K562 (cell line): ENCODE measurements at regions not wholly inside any gene's neighbourhood (a gene's known extent, or its start where the extent isn't known, plus 50 kb on each side); places are given as distances from the start of the nearest gene placed in this dataset.

ENCODE experiments used
- ATAC-seq: fragments of 200-7000 bp; cut with Tn5 transposase; 3 replicates; pipeline ENCODE4 v1.9.1; 2020; ENCODE audit warnings: moderate library complexity
- BruUV-seq: library from RNA; stranded (reverse); fragments of 400-500 nt; replicated peaks from 2 replicates; lab custom pipeline; 2021; lab: Mats Ljungman, UMichigan
- CTCF ChIA-PET: fragments of 300-600 bp; formaldehyde crosslinking; extraction: SDS; loops from one replicate; lab custom pipeline; 2021; ENCODE audit warnings: low intra/inter-chr PET ratio; lab: Yijun Ruan, JAX
- POLR2A ChIA-PET: fragments of 300-600, 350-650 bp; sonication (Branson Sonifier 250); formaldehyde crosslinking; extraction: SDS; loops from one replicate; lab custom pipeline; 2021; ENCODE audit warnings: antibody characterized with exemption, inconsistent platforms; lab: Yijun Ruan, JAX
- DNase-seq, 4 experiments: peaks; one replicate each; pipeline versions ENCODE4 v3.0.0 to v3.0.0-alpha.2; 2011 to 2018; ENCODE audit warnings: low spot score in 3 of 4, mixed read lengths in 3 of 4; ENCODE audit errors: extremely low read depth in 1 of 4
- FAIRE-seq: peaks from 2 replicates; lab custom pipeline; 2011; peaks lifted over from hg19 to GRCh38; lab: Jason Lieb, UNC
- H2AFZ ChIP-seq: 2 replicates; pipeline ENCODE4 v1.6.0; 2011; ENCODE audit warnings: low read depth, low read length, control low read depth, inconsistent platforms
- H3K27ac ChIP-seq: fragments of 200-600 bp; 3 replicates; pipeline ENCODE4 v1.8.0; 2011; ENCODE audit warnings: low read depth, mild to moderate bottlenecking, control low read depth, inconsistent platforms, low read length, moderate library complexity, mixed read lengths; ENCODE audit errors: extremely low read depth
- H3K27me3 ChIP-seq, 2 experiments: fragments of 300-600 bp in 1 of 2; 2 replicates in 1 of 2; 3 replicates in 1 of 2; pipeline versions ENCODE4 v1.6.0 to v1.8.0; 2011; ENCODE audit warnings: inconsistent platforms in 2 of 2, low read length in 2 of 2, mild to moderate bottlenecking in 1 of 2, mixed read lengths in 1 of 2, moderate library complexity in 1 of 2; ENCODE audit not compliant: control insufficient read depth in 2 of 2, insufficient read depth in 2 of 2
- H3K36me3 ChIP-seq: fragments of 300-600 bp; 3 replicates; pipeline ENCODE4 v1.8.0; 2011; ENCODE audit warnings: mild to moderate bottlenecking, low read length, inconsistent platforms; ENCODE audit not compliant: control insufficient read depth, insufficient read depth
- H3K4me1 ChIP-seq, 2 experiments: fragments of 200-600 bp in 1 of 2; replicated peaks in 1 of 2; 2 replicates in 1 of 2; 3 replicates in 1 of 2; pipeline versions ENCODE4 v1.5.1 to v1.8.0; 2011; ENCODE audit warnings: inconsistent platforms in 2 of 2, low read length in 2 of 2, mild to moderate bottlenecking in 1 of 2, mixed read lengths in 1 of 2, moderate library complexity in 1 of 2; ENCODE audit not compliant: control insufficient read depth in 2 of 2, insufficient read depth in 2 of 2
- H3K4me2 ChIP-seq: 2 replicates; pipeline ENCODE4 v1.6.1; 2011; ENCODE audit warnings: low read length, control low read depth, inconsistent platforms, mixed read lengths; ENCODE audit not compliant: insufficient read depth
- H3K4me3 ChIP-seq: fragments of 200-600 bp; sonication (generic), shearing (Covaris generic); 2 replicates; pipeline ENCODE4 v1.5.1; 2016; ENCODE audit warnings: control low read depth, inconsistent platforms
- H3K79me2 ChIP-seq: fragments of 200-600 bp; 3 replicates; pipeline ENCODE4 v1.8.0; 2011; ENCODE audit warnings: low read length, inconsistent platforms; ENCODE audit not compliant: control insufficient read depth, insufficient read depth
- H3K9ac ChIP-seq, 2 experiments: 2 replicates each; pipeline versions ENCODE4 v1.6.0 to v1.6.1; 2011; ENCODE audit warnings: low read depth in 2 of 2, low read length in 2 of 2, control low read depth in 1 of 2, inconsistent platforms in 1 of 2, mild to moderate bottlenecking in 1 of 2, mixed read lengths in 1 of 2; ENCODE audit not compliant: insufficient read depth in 1 of 2
- H3K9me1 ChIP-seq: one replicate; pipeline ENCODE4 v1.6.0; 2011; ENCODE audit warnings: inconsistent platforms, mild to moderate bottlenecking, low read length, moderate library complexity; ENCODE audit not compliant: control insufficient read depth, insufficient read depth
- H3K9me3 ChIP-seq: replicated peaks from 2 replicates; pipeline ENCODE4 v1.5.1; 2011; ENCODE audit warnings: low read depth, low read length, inconsistent platforms; ENCODE audit not compliant: control insufficient read depth, insufficient read depth
- H4K20me1 ChIP-seq: replicated peaks from 2 replicates; pipeline ENCODE4 v1.6.1; 2011; ENCODE audit warnings: low read length, inconsistent platforms, mixed read lengths; ENCODE audit not compliant: control insufficient read depth, insufficient read depth
- CREB1 ChIP-seq, 2 experiments: sonication (generic) in 1 of 2; formaldehyde crosslinking in 1 of 2; IDR thresholded peaks; 2 replicates each; pipeline versions ENCODE4 v1.6.1 to v1.8.0; 2012 to 2022; ENCODE audit warnings: inconsistent platforms in 1 of 2, mild to moderate bottlenecking in 1 of 2, missing genetic modification reagents in 1 of 2, moderate library complexity in 1 of 2
- ILK ChIP-seq: fragments of 450-650 bp; IDR thresholded peaks from 2 replicates; pipeline ENCODE4 v1.6.1; 2016; ENCODE audit warnings: missing genetic modification characterization, low read depth, mild to moderate bottlenecking, missing compliant biosample characterization, moderate library complexity, borderline replicate concordance
- KDM1A ChIP-seq, 2 experiments: fragments of 450-650 bp; IDR thresholded peaks; 2 replicates each; pipeline ENCODE4 v1.6.1; 2016; ENCODE audit warnings: mild to moderate bottlenecking in 2 of 2
- NFATC3 ChIP-seq: fragments of 450-650 bp; IDR thresholded peaks from 2 replicates; pipeline ENCODE4 v1.6.1; 2017; ENCODE audit warnings: mild to moderate bottlenecking
- PATZ1 ChIP-seq: fragments of 250-450 bp; sonication (Bioruptor Pico); IDR thresholded peaks from 2 replicates; pipeline ENCODE4 v1.5.0; 2020; ENCODE audit warnings: mild to moderate bottlenecking, borderline replicate concordance
- SMARCC2 ChIP-seq: fragments of 450-650 bp; IDR thresholded peaks from 2 replicates; pipeline ENCODE4 v1.6.1; 2017; ENCODE audit warnings: antibody characterized with exemption, moderate library complexity, mild to moderate bottlenecking, low read depth
- TSC22D4 ChIP-seq: fragments of 450-650 bp; IDR thresholded peaks from 2 replicates; pipeline ENCODE4 v1.6.1; 2016; ENCODE audit warnings: missing genetic modification characterization, missing biosample characterization, control low read depth
- ZNF41 ChIP-seq: fragments of 250-450 bp; sonication (Bioruptor Pico); conservative IDR thresholded peaks from 2 replicates; pipeline ENCODE4 v1.4.0; 2020; ENCODE audit warnings: mild to moderate bottlenecking
- ZNF79 ChIP-seq: fragments of 250-450 bp; sonication (Bioruptor Pico); IDR thresholded peaks from 2 replicates; pipeline ENCODE4 v1.4.0; 2020; ENCODE audit warnings: low read depth, mild to moderate bottlenecking, moderate library complexity
- WGBS: fragments of 100-300 bp; shearing (Covaris generic); methylation state at CpG from one replicate; pipeline ENCODE4 v1.1.6; 2016; ENCODE audit warnings: low coverage, mixed read lengths; ENCODE audit not compliant: insufficient coverage; ENCODE audit errors: missing lambda C conversion rate; 5-methylcytosine and 5-hydroxymethylcytosine counted together
- in situ Hi-C: fragments of 300-500 bp; cut with MboI; formaldehyde crosslinking; loops from 4 replicates; pipeline ENCODE4 v1.15.0; 2018; ENCODE audit warnings: inconsistent platforms, mixed read lengths
- intact Hi-C: fragments of 100-400 bp; cut with micrococcal nuclease; formaldehyde crosslinking; loops from 2 replicates; pipeline ENCODE4 v1.14.2; 2022
- TF ChIP-seq, protein P1 (sequence below): IDR thresholded peaks from 3 replicates; pipeline ENCODE4 v1.6.1; 2011; ENCODE audit warnings: borderline replicate concordance, mild to moderate bottlenecking, moderate library complexity; ENCODE audit not compliant: insufficient read length; ENCODE audit errors: extremely low read depth

GRCh38 chr16:87192452-87193073, 124.6 kb downstream of the C16orf95 start:
- Histone ChIP-seq H3K9me1 (no peaks in the 10 kb centered on the region), H4K20me1 (no peaks in the 10 kb centered on the region), H3K9me3 (0 out of 2 replicates have a peak, but pooled peaks cover 2% of the 10 kb centered on the region), H3K27ac (no peak overlapping the region), H3K4me1 (no peaks in the 10 kb centered on the region; a peak in 1 of 5 replicates), H3K27me3 (peaks cover 12 to 54% of the 10 kb centered on the region in 2 experiments; a peak in 3 of 5 replicates), H3K36me3 (no peaks in the 10 kb centered on the region), H2AFZ (no peak overlapping the region), H3K79me2 (no peaks in the 10 kb centered on the region), H3K4me3 (no peak overlapping the region), H3K4me2 (no peak overlapping the region), H3K9ac (no peak overlapping the region)
- intact Hi-C loops, result loop anchor here (10.0 kb wide), 1 partner anchor 628 kb away; the partner anchor contains the start of gene FOXC2
- ATAC-seq (no peak), FAIRE-seq (no peak), DNase-seq (no peak)
- no TSS peak for BruUV-seq
- 8% methylated on average over 16 of the region's 16 CpGs for WGBS
- in situ Hi-C loops, result no loop called here
- POLR2A ChIA-PET, result no interaction called here
- no peak for TF ChIP-seq TSC22D4 (tag)
- TF ChIP-seq ILK (tag), result no peak
- TF ChIP-seq, protein P1, sequence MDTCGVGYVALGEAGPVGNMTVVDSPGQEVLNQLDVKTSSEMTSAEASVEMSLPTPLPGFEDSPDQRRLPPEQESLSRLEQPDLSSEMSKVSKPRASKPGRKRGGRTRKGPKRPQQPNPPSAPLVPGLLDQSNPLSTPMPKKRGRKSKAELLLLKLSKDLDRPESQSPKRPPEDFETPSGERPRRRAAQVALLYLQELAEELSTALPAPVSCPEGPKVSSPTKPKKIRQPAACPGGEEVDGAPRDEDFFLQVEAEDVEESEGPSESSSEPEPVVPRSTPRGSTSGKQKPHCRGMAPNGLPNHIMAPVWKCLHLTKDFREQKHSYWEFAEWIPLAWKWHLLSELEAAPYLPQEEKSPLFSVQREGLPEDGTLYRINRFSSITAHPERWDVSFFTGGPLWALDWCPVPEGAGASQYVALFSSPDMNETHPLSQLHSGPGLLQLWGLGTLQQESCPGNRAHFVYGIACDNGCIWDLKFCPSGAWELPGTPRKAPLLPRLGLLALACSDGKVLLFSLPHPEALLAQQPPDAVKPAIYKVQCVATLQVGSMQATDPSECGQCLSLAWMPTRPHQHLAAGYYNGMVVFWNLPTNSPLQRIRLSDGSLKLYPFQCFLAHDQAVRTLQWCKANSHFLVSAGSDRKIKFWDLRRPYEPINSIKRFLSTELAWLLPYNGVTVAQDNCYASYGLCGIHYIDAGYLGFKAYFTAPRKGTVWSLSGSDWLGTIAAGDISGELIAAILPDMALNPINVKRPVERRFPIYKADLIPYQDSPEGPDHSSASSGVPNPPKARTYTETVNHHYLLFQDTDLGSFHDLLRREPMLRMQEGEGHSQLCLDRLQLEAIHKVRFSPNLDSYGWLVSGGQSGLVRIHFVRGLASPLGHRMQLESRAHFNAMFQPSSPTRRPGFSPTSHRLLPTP, result no peak
- TF ChIP-seq ZNF79 (CRISPR knock-in tag), result no peak
- no peak for TF ChIP-seq PATZ1 (CRISPR knock-in tag)
- no peak for TF ChIP-seq KDM1A (IDR thresholded peaks at IDR 0.05)
- TF ChIP-seq SMARCC2, result no peak
- no peak for TF ChIP-seq NFATC3
- no peak for TF ChIP-seq ZNF41 (CRISPR knock-in tag)
- TF ChIP-seq CREB1 (IDR thresholded peaks at IDR 0.05), result no peak
- no peak for TF ChIP-seq CREB1 (CRISPR knock-in tag; IDR thresholded peaks at IDR 0.05)
- CTCF ChIA-PET, result no interaction called here
